Esophagus muscularis mucosa (tissue), 4 donors: ENCODE measurements at regions not wholly inside any gene's neighbourhood (a gene's known extent, or its start where the extent isn't known, plus 50 kb on each side); places are given as distances from the start of the nearest gene placed in this dataset.

Experiments
- DNase-seq: peaks from one replicate; pipeline ENCODE4 v3.0.0-alpha.2; 2017; ENCODE audit errors: extremely low spot score
- H3K27ac ChIP-seq, 4 donors: fragments of 200-600 bp; sonication (generic); replicated peaks in 1 of 4; 1 replicate in 3 of 4; 2 replicates in 1 of 4; pipeline ENCODE4 v1.5.1; 2016 to 2019; ENCODE audit warnings: mild to moderate bottlenecking in 1 of 4
- H3K27me3 ChIP-seq, 4 donors: fragments of 200-600 bp; sonication (generic); one replicate each; pipeline versions ENCODE4 v1.5.1 to v1.6.0; 2016 to 2019
- H3K36me3 ChIP-seq, 4 donors: fragments of 200-600 bp; sonication (generic); one replicate each; pipeline ENCODE4 v1.5.1; 2016 to 2019
- H3K4me1 ChIP-seq, 4 donors: fragments of 200-600 bp; sonication (generic); one replicate each; pipeline ENCODE4 v1.5.1; 2016 to 2019
- H3K4me3 ChIP-seq, 4 donors: fragments of 200-600 bp; sonication (generic); 1 replicate in 2 of 4; 2 replicates in 2 of 4; pipeline ENCODE4 v1.5.1; 2016 to 2019; ENCODE audit warnings: mild to moderate bottlenecking in 4 of 4, moderate library complexity in 1 of 4
- H3K9me3 ChIP-seq, 4 donors: fragments of 200-600 bp; sonication (generic); 1 replicate in 3 of 4; 2 replicates in 1 of 4; pipeline ENCODE4 v1.5.1; 2016 to 2019
- CTCF ChIP-seq, 3 experiments: fragments of 200-600 bp in 2 of 3; fragments of 450-650 bp in 1 of 3; sonication (generic) in 2 of 3; IDR thresholded peaks; one replicate each; pipeline ENCODE4 v1.5.1; 2017 to 2019; ENCODE audit warnings: antibody characterized with exemption in 3 of 3, mild to moderate bottlenecking in 2 of 3, moderate library complexity in 1 of 3
- EP300 ChIP-seq: sonication (generic); formaldehyde crosslinking; IDR thresholded peaks from one replicate; pipeline ENCODE4 v1.6.1; 2017; ENCODE audit warnings: antibody characterized with exemption
- POLR2A ChIP-seq: fragments of 450-650 bp; IDR thresholded peaks from one replicate; pipeline ENCODE4 v1.6.1; 2017; ENCODE audit warnings: antibody characterized with exemption, moderate library complexity, mild to moderate bottlenecking, low read depth
- POLR2AphosphoS5 ChIP-seq, 2 donors: sonication (generic); formaldehyde crosslinking; IDR thresholded peaks; one replicate each; pipeline ENCODE4 v1.6.1; 2017; ENCODE audit warnings: antibody characterized with exemption in 2 of 2
- WGBS: methylation state at CpG from one replicate; pipeline ENCODE4 v1.1.5; 2018; 5-methylcytosine and 5-hydroxymethylcytosine counted together
- intact Hi-C: fragments of 100-400 bp; cut with DNase I; formaldehyde crosslinking; loops from one replicate; pipeline ENCODE4 v1.15.1; 2023

GRCh38 chr6:144918073-144918472, 632.9 kb downstream of the UTRN start:
- Histone ChIP-seq H3K27ac (no peak overlapping the region), H3K9me3 (no peaks in the 10 kb centered on the region), H3K27me3 (no peaks in the 10 kb centered on the region), H3K36me3 (no peaks in the 10 kb centered on the region), H3K4me1 (peaks cover 0 to 14% (median 13%) of the 10 kb centered on the region in 4 donors), H3K4me3 (no peak overlapping the region)
- TF ChIP-seq POLR2AphosphoS5 (IDR thresholded peaks at IDR 0.05) (no peak), CTCF (IDR thresholded peaks at IDR 0.05) (no peak), POLR2A (no peak), EP300 (no peak)
- DNase-seq = no peak
- intact Hi-C loops = no loop called here
- 92% methylated on average over 4 of the region's 4 CpGs for WGBS

- H3K27ac ChIP-seq = no peak overlapping the region
- no peaks in the 10 kb centered on the region for H3K9me3 ChIP-seq
- H3K4me3 ChIP-seq = no peak overlapping the region
- H3K36me3 ChIP-seq = no peaks in the 10 kb centered on the region
- no peaks in the 10 kb centered on the region for H3K27me3 ChIP-seq
- DNase-seq = no peak
- peaks cover 0 to 13% (median 12%) of the 10 kb centered on the region in 4 donors for H3K4me1 ChIP-seq
- 86% methylated on average over 2 of the region's 2 CpGs for WGBS
- TF ChIP-seq POLR2AphosphoS5 (IDR thresholded peaks at IDR 0.05) (no peak), EP300 (no peak), CTCF (IDR thresholded peaks at IDR 0.05) (no peak), POLR2A (no peak)
- intact Hi-C loops = no loop called here
These were observed 634.4 kb downstream of the UTRN start for GRCh38 chr6:144919560-144919959.

GRCh38 chr6:144920391-144920961, 635.3 kb downstream of the UTRN start:
- Histone ChIP-seq H3K36me3 (no peaks in the 10 kb centered on the region), H3K4me1 (peaks cover 0 to 13% (median 12%) of the 10 kb centered on the region in 4 donors), H3K27me3 (no peaks in the 10 kb centered on the region), H3K27ac (no peak overlapping the region), H3K4me3 (no peak overlapping the region), H3K9me3 (no peaks in the 10 kb centered on the region)
- no peak for DNase-seq
- intact Hi-C loops = no loop called here
- TF ChIP-seq CTCF (IDR thresholded peaks at IDR 0.05) = no peak
- TF ChIP-seq POLR2AphosphoS5 (IDR thresholded peaks at IDR 0.05) = no peak
- no peak for TF ChIP-seq POLR2A
- TF ChIP-seq EP300 = no peak
- 85% methylated on average over 4 of the region's 4 CpGs for WGBS

- WGBS = 68% methylated on average over 6 of the region's 6 CpGs
- H3K4me3 ChIP-seq = no peak overlapping the region
- DNase-seq = no peak
- H3K36me3 ChIP-seq = no peaks in the 10 kb centered on the region
- H3K4me1 ChIP-seq = peaks cover 0 to 13% (median 12%) of the 10 kb centered on the region in 4 donors
- intact Hi-C loops = no loop called here
- no peak overlapping the region for H3K27ac ChIP-seq
- no peak for TF ChIP-seq EP300
- TF ChIP-seq CTCF (IDR thresholded peaks at IDR 0.05) = no peak
- TF ChIP-seq POLR2A = no peak
- no peak for TF ChIP-seq POLR2AphosphoS5 (IDR thresholded peaks at IDR 0.05)
- H3K27me3 ChIP-seq = no peaks in the 10 kb centered on the region
- no peaks in the 10 kb centered on the region for H3K9me3 ChIP-seq
These were observed 636.3 kb downstream of the UTRN start for GRCh38 chr6:144921206-144921975.
